Stimulated activated CD4-positive, alpha-beta T cell treated with anti-CD3 and anti-CD28 coated beads, Interleukin-4, amount 100 ng/mL, for 24 hours (primary cell): ENCODE measurements at regions not wholly inside any gene's neighbourhood (a gene's known extent, or its start where the extent isn't known, plus 50 kb on each side); places are given as distances from the start of the nearest gene placed in this dataset.
"Not testable (repeated sequence)": the region's sequence is repeated elsewhere in the genome, so short reads cannot be mapped to it uniquely, and the experiment has no call there.

ENCODE experiments used
- DNase-seq: peaks from one replicate; pipeline ENCODE4 v3.0.0-alpha.2; 2020

DNA sequence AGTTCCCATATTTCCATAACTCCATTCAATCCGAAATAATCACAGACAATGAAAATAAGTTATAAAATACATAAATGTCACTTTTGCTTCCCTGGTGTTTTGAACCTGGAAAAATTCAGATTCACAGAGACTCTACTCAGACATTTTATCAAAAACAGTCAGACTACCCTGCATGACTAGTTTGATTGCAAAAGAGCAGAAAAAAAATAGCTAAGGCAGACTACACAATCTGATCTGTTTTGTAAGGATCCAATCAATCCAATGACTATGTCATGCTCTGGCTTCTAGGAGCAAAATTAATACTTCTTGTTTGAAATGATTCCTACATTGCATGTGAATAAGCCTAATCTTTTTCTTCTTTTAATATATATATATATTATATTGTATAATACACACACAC, 1262.6 kb downstream of the EFNA5 start:
- no peak for DNase-seq

DNA sequence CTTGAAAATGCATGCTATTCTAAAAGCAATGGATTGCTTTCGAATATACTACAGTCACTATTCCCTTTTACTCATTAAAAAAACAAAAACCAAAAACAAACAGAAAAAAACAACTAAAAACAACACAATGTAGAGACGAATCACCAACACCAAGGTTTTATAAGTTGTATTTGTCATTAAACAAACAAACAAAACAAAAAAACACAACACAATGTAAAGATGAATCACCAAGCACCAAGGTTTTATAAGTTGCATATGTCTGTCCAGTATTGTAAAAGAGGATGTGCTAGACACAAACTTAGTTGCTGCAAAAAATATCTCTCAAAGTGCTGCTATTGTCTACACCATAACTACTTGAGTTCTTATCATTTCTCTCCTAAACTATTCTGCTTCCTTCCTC, 1269.2 kb downstream of the EFNA5 start:
- DNase-seq: no peak

DNA sequence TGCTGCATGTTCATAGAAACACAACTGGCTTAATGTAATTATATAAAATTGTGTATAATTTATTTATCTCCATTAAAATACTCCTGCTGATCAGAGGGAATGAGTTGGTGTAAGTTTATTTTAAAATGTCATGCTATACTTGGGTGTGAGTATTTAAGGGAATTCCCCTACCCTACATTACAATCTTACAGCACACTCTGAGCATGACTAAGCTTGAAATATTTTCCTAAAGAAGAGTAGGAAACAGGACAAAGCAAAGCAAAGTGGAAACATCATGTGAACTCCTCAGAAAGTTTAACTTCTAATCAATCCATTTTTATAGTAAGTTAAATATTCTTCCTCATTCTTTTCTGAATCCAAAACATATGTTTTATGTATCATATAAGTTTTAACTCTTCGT, 1271.3 kb downstream of the EFNA5 start:
- DNase-seq: no peak

DNA sequence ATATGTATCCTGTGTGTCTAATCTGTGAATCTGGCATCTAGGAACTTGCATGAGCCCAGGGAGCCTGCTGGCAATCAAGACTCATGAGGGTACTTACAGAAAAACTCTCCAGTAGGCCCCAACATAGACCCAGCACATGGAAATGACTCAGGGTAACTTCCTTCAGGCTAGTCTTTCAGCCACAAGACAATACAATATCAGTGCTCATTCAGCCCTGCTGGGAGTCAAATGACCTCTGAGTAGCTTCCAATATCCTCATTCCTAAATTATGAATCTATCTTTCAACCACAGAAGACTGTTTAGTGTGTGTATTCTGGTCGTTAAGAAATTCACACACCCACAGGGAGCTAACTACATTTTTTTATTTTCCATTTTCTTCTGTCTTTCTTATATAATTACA, 1273.0 kb downstream of the EFNA5 start:
- DNase-seq: no peak

DNA sequence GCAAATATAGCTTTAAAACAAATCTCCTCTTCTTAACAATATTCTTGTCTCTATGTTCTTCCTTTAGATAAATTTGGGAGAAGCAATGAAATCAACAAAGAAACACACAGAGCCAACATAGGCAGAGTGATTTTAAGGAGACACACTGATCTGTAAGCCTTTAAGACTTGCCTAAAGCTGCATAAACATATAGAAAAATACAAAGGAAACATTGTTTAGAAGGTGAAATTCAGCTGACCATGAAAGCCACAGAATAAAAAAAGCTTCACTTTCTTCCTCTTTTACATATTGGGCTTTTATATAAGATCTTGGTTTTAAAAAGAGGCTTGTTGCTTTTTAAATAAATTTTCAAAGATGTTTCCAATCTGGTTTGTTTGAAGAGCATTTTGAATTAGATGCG, 1277.5 kb downstream of the EFNA5 start:
- no peak for DNase-seq

DNA sequence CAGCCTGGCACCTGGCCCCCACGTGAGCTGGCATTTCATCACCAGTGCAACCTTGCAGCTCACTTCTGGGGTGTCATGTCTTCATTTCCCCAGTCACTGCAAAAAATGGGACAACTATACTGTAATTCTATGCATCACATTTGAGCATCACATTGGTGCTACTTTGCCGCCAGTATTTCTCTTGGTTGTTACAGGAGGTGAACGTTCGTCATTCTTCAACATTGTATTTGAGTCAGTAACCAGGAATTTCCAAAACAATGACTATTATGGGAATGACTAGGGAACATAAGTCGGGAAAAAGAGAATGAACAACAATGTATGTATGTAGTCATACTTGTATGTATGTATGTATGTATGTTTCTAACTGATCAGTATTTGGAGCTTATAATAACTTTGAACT, 1278.0 kb downstream of the EFNA5 start:
- DNase-seq: no peak

DNA sequence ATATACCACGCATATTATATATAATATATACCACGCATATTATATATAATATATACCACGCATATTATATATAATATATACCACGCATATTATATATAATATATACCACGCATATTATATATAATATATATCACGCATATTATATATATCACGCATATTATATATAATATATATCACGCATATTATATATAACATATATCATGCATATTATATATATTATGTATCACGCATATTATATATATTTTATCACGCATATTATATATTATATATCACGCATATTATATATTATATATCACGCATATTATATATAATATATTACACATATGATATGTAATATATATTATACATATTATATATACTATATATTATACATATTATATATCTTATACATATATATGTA, 1283.0 kb downstream of the EFNA5 start:
- DNase-seq: not testable (repeated sequence)

DNA sequence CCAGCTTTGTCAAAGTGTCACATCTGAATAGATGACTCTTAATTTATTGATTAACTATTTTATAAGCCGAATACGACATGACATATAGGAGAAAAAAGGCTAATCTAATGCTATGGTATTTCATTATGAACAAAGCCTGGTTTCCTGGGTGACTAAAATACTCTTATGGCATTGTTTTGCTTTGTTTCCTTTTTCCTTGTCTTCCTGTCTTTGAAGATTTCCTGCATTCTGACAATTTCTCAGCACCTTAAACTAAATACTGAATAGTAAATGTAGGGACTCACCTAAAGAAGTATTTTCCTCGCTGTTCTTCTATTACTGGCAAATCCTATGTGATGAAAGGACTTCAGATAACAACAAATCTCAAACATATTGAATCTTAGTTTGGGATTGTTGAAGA, 1284.5 kb downstream of the EFNA5 start:
- no peak for DNase-seq

DNA sequence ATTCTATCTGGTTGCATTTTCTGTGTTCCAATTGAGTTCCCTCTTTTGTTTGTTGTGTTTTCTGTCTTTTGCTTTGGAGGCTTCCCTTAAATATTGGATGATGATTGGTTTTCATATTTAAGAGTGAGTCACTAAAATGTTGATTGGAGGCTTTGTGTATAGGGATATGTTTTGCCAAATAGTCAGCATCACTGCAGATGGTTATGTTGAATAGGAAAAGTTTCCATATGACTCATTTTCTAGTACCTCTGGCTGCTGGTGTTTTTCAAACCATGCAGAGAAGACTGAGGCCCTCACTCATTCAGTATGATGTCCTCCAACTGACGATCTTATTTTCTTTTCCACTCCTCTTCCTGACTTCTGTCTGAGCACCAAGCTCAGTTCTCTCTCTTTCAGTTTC, 1290.0 kb downstream of the EFNA5 start:
- no peak for DNase-seq

DNA sequence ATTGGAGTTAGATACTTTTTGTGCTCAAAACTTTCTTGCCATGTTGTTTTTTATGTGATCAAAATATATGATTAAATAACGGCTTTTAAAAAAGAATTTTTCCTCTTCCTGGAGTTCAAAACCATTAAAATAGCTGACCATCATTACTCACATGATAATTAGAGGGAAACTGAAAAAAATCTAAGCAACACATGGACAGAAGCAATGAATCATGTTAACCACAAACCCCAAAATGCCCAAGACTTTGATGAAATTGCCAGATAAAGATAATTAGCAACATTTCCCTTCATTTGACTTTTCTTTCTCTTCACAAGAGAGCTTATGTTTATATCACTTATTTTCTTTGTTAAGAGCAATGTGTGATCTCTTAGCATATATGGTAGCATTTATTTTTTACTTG, 1294.2 kb downstream of the EFNA5 start:
- no peak for DNase-seq

DNA sequence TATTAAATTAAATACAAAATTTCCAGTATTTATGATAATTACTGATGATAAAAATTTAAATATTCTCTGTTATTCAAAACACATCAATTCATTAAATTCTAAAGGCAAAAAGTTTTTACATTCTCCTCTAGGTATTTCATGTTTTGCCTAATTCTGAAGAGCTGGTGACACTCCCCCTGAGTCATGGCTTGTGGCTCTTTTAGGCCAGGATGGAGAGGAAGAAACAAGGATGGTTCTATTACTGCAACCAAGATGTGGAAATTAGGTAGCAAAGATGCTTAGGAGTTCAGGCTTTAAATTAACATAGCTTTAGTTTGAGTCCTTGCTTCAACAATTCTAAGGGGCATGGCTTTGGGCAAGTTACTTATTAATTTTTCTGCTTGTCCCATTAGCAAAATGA, 1295.8 kb downstream of the EFNA5 start:
- no peak for DNase-seq

DNA sequence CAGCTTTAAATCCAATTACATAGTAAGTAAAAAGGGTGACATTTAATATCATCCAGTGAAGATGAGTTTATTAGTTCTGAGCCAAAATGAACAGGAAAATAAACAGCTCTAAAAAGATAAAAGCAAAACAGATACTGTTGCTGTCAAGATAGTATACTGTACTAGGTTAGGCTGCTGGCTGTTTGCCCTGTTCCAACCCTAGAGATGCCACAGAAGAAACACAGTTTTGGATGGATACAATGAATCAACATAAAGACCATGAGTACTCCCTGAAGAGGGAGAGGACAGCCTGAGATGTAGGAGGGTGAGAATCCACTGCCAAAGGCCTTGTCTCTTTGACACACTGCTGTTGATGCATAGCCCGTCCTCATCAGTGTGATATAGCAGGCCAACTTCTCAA, 1302.7 kb downstream of the EFNA5 start:
- no peak for DNase-seq

DNA sequence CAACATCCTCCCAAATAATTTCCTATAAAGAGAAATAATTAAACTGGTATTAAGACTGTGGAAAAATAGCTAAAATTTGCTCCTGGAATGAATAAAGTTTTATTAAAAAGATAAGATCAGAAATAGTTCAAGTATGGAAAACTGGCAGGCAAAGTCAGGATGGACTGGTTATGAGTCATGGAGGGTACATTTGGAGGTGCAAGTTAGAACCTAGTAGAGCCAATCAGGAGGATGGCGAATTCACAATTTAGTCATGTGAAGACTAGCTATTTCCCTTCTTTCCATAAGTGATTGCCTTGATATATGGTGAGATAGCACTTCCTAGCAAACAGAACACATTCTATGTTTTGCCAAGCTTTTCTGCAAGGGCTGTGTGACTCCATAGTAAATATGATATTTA, 1303.5 kb downstream of the EFNA5 start:
- DNase-seq: no peak

DNA sequence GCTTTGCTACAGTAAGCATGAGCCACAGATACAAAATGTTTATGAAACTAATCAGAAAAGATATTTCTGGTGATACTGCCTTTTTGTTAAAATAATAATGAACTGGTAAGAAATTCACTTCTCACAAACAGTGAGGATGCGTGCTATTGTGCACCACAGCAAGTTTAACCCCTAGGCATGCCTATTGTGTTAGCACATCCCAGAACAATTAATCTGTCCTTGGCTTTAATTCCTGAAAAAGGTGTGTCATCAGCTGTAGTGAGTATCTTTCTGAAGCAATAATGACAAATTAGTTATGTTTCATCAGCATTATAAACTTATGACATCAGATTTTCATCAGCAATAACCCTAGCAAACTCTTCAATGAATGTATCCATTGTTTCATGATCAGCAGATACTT, 1307.2 kb downstream of the EFNA5 start:
- no peak for DNase-seq

DNA sequence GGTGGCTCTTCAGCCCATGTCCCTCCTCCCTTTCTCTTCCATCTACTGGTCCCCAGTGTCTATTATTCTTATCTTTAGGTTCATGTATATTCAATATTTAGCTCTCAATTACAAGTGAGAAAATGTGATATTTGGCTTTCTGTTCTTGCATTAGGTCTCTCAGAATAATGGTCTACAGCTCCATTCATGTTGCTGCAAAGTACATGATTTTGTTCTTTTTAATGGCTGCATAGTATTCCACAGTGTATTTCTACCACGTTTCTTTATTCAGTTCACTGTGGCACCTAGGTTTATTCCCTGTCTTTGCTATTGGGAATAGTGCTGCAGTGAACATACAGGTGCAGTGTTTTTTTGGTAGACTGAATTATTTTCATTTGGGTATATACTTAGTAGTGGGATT, 1308.8 kb downstream of the EFNA5 start:
- DNase-seq: no peak

DNA sequence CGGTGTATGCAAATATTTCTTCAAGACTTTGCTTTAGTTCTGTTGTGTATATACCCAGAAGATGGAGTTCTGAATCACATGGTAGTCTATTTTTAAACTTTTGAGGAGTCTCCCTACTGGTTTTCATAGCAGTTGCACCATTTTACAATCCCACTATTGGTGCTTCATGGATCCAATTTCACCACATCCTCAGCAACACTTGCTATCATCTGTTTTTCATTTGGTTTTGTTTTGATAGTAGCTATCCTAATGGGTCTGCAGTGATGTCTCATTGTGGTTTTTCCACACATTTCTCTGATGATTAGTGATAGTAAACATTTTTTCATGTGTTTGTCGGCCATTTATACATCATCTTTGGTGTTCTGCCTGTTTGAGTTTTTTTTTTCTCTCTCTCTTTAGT, 1339.3 kb downstream of the EFNA5 start:
- DNase-seq: no peak

DNA sequence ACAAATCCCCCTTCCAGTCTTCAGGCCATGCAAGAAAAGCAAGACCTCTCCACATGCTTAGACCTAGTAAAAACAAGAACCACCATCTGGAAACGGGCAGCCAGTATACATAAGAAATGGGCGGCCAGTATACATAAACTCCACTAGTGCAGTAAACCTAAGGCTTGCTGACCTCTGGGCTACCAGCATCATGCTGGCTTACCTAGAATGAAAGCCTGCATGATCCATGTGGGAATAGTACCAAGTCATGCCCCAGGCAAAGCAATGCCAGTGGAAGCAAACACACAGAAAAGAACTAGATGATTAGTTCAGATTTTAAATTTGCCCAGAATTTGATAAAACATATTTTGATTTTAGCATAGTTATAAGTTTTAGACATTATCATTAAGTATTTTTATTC, 1346.4 kb downstream of the EFNA5 start:
- DNase-seq: no peak

DNA sequence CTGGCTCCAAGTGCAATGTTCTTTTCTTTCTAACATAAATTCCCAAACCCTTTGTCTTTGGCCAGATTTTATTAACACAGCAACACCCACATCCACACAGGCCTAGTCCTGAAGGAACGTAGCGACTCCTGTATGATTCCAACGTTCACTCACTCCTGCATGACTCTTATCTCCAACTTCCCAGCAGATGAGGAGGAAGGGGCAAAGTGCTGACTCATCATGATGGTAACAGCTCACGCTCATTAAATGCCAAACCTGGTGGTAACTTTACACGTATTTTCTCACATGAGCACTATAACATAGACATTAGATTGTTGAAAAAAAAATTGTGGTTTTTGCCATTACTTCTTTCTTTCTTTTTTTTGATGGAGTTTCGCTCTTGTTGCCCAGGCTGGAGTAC, 1349.5 kb downstream of the EFNA5 start:
- DNase-seq: no peak

DNA sequence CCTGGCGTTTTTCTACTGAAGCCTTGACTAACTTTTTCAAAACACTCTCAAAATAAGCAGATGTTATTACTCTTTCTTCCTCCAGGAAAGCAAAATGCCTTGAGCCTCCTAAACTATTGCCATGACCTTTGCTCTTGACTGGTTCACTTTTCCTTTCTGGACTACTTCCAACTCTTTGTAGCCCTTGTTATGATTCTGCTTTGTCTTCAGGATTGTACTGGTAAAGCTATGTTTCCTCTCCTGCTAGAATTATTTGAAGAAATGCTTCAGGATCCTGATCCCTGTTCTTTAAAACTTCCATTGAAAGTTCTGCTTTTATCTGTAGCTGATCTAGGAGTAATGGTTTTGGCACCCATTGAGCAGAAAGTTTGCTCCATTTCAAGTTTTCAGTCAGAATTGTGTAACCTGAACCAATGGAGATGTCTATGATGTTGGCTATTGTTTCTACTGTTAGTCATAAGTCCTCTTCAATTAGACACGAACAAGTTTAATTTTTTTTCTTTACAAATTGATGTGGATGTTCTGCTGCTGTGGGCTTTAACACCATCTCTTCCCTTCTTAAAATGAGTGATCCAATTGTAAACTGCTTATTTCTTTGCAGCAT, 1356.4 kb downstream of the EFNA5 start:
- DNase-seq: no peak

DNA sequence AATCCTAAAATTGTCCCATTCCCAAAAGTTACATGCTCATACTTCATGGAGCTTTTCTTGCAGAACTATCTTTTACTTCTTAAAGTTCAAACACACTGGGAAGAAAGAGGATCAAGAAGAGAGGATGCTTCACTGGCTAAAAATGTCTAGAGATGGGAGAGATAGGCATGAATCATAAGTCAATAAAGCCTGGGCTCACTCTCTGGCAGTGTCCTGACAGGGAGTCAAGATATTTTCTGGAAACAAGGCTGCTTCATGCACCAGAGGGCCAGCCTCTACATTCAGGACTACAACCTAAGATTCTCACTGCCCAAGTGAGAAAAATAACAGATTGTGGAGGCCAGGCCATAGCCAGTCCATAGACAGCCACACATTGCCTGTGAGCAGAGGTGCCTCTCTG, 1358.4 kb downstream of the EFNA5 start:
- DNase-seq: no peak

DNA sequence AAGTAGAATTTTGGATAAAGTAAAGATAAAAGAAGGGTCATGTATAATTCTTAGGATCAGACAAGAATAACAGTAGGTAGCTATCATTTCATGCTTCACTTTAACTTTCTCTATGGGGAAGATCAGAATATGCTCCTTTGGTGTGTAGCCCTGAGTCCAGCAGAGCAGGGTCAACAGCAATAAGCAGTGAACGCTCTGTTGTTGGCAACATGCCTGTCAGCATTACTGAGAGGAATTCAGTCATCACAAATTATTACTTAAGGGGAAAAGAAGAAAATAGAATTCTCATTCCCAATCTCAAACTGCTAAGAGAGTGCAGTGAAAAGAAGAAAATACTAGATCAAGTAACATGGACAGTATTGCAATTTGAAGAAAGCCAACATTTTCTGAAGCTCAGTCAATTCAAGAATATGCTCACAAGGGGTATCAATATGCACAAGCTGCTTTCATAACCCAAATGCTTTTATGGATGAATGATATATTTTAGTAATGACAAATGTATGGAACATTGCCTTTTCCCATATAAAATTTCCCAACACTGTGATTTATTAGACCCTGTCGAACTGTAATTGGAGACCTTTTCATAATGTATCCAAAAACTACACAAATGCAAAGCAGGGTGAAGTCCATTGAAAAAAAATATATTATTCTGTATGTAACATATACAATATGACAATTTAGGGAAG, 1359.4 kb downstream of the EFNA5 start:
- no peak for DNase-seq

DNA sequence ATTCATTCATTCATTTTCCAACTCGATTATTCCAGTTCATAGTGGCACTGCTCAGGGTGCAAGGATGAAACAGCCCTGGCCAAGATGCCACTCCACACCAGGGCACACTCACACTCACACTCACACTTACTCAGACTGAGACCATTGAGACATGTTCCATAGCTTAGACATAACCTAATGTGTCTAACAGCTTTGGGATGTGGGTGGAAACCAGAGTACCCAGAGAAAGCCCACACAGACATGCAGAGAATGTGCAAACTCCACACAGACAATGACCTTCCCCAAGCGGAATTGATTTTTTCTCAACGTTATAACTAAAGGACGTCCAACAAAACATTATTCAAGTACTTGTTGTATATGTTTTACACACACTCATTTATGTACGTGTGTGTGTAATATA, 1363.5 kb downstream of the EFNA5 start:
- no peak for DNase-seq

DNA sequence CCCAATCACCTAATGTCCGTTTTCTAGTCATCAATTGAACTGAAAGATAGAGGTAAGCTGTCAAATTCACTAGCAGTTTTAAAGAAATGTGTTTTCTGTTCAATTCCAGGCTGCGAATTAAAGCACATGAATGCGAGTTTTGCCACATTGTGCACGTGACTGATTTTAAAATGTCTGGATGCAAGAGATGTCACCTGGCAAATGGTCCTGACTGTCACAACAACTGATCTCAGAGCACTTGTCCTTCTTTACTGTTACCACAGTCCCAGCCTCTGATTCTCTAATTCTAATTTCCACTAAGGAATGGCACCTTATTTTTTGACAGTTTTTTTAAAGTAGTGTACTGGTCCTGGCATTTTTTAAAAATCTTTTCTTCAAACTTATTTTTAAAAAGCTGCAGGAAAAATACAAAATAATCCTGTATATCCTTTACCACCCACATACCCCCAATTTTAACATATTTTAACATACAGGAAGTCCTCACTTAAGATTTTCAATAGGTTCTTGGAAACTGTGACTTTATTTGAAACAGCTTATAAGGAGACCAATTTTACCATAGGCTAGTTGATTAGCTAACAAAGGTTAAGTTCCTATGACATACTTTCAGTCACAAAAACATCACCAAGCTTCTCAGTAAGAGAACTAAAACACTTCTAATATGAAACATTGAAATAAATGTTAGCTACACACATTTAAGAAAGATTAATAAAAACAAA, 1364.3 kb downstream of the EFNA5 start:
- DNase-seq: no peak

DNA sequence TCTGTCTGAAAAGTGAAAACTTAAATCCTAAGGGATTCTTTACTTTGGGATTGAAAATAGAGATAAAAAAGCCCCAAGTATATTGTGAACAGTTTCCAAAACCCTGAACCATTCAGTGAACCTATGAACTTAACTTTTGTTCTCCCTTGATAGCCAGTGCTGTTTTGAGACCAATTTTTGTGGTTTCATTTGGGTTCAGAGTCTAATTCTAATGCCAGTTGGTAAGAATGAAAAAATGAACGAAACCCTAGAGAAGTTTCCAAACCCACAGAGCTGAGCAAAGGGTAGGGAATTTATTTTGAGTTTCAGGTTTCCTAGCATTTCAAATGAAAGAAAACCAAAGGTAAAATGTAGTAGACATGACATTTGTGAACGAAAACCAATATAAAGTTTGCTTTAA, 1366.8 kb downstream of the EFNA5 start:
- DNase-seq: no peak

DNA sequence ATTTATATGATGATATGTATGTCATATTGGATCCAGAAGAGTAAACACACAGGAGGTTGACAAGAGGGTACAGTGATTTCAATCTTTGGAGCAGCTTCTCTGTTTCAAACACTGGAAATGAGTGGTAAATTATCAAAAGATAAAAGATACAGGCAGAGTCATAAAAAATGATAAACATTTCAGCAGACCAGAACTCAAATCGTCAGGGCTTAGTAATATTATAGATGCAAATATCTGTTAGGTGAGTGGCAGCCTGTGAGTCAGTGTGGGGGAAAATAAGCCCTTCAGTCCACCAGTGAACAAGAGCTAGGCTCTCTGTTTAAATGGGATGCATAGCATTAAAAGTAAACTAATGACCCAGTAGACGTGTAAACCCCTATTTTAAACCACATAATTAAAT, 1378.1 kb downstream of the EFNA5 start:
- DNase-seq: no peak
